Parathyroid adenoma (tissue), 2 donors: ENCODE measurements at regions not wholly inside any gene's neighbourhood (a gene's known extent, or its start where the extent isn't known, plus 50 kb on each side); places are given as distances from the start of the nearest gene placed in this dataset.

Experiments used
- H2AFZ ChIP-seq: fragments of 300-600 bp; sonication (generic); one replicate; pipeline ENCODE4 v1.7.0; 2017; ENCODE audit warnings: antibody characterized with exemption, mild to moderate bottlenecking
- H3K27ac ChIP-seq: fragments of 300-600 bp; sonication (generic); one replicate; pipeline ENCODE4 v1.7.0; 2017
- H3K27me3 ChIP-seq: fragments of 300-600 bp; sonication (generic); one replicate; pipeline ENCODE4 v1.7.0; 2017; ENCODE audit warnings: low read length; ENCODE audit not compliant: control insufficient read depth, insufficient read depth
- H3K36me3 ChIP-seq: fragments of 300-600 bp; sonication (generic); one replicate; pipeline ENCODE4 v1.7.0; 2017; ENCODE audit warnings: low read length; ENCODE audit not compliant: control insufficient read depth, insufficient read depth
- H3K4me1 ChIP-seq: fragments of 300-600 bp; sonication (generic); one replicate; pipeline ENCODE4 v1.7.0; 2017; ENCODE audit warnings: control low read depth
- H3K4me2 ChIP-seq: fragments of 300-600 bp; sonication (generic); one replicate; pipeline ENCODE4 v1.7.0; 2017; ENCODE audit warnings: low read length
- H3K4me3 ChIP-seq: fragments of 300-600 bp; sonication (generic); one replicate; pipeline ENCODE4 v1.7.0; 2017; ENCODE audit warnings: low read depth, low read length
- H3K79me2 ChIP-seq: fragments of 300-600 bp; sonication (generic); one replicate; pipeline ENCODE4 v1.7.0; 2017; ENCODE audit warnings: control low read depth
- H3K9ac ChIP-seq: fragments of 300-600 bp; sonication (generic); one replicate; pipeline ENCODE4 v1.7.0; 2017; ENCODE audit warnings: mild to moderate bottlenecking
- H3K9me3 ChIP-seq: fragments of 300-600 bp; sonication (generic); one replicate; pipeline ENCODE4 v1.7.0; 2017; ENCODE audit warnings: low read length; ENCODE audit not compliant: control insufficient read depth
- TF ChIP-seq, protein P1 (sequence below): fragments of 300-600 bp; sonication (generic); IDR thresholded peaks from one replicate; pipeline ENCODE4 v1.7.0; 2017; ENCODE audit warnings: antibody characterized with exemption, mild to moderate bottlenecking
- donor health status: primary hyperparathyroidism.

GRCh38 chr5:61949679-61950435 is 356.1 kb upstream of the KIF2A start:
- TF ChIP-seq, protein P1, sequence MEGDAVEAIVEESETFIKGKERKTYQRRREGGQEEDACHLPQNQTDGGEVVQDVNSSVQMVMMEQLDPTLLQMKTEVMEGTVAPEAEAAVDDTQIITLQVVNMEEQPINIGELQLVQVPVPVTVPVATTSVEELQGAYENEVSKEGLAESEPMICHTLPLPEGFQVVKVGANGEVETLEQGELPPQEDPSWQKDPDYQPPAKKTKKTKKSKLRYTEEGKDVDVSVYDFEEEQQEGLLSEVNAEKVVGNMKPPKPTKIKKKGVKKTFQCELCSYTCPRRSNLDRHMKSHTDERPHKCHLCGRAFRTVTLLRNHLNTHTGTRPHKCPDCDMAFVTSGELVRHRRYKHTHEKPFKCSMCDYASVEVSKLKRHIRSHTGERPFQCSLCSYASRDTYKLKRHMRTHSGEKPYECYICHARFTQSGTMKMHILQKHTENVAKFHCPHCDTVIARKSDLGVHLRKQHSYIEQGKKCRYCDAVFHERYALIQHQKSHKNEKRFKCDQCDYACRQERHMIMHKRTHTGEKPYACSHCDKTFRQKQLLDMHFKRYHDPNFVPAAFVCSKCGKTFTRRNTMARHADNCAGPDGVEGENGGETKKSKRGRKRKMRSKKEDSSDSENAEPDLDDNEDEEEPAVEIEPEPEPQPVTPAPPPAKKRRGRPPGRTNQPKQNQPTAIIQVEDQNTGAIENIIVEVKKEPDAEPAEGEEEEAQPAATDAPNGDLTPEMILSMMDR, result no peak
- no peaks in the 10 kb centered on the region for H3K36me3 ChIP-seq
- H3K4me2 ChIP-seq, result no peak overlapping the region
- H3K27me3 ChIP-seq, result no peaks in the 10 kb centered on the region
- H3K79me2 ChIP-seq, result no peaks in the 10 kb centered on the region
- H3K4me3 ChIP-seq, result no peak overlapping the region
- H3K4me1 ChIP-seq, result no peaks in the 10 kb centered on the region
- no peak overlapping the region for H3K9ac ChIP-seq
- H3K9me3 ChIP-seq, result no peaks in the 10 kb centered on the region
- H2AFZ ChIP-seq, result no peak overlapping the region
- no peak overlapping the region for H3K27ac ChIP-seq

DNA sequence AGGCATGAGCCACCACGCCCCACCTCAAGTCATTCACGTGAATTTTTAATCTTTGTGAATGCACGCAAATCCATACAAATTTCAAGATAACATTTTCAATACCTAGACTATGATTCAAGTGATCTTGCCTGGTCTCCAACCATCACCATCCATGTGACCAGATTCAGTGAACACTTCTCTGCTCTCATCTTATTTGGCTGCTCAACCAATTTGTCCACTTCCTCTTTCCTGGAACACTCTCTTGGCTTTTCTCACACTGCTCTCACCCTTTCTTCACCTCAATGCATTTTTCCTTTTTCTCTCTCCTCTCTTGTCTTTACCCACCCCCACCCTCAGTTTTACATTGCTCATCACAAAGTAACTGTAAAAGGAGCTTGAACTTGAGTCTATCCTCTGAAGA is 354.7 kb upstream of the KIF2A start:
- Histone ChIP-seq H3K4me1 (no peaks in the 10 kb centered on the region), H3K27me3 (no peaks in the 10 kb centered on the region), H2AFZ (no peak overlapping the region), H3K36me3 (no peaks in the 10 kb centered on the region), H3K4me3 (no peak overlapping the region), H3K9ac (no peak overlapping the region), H3K27ac (no peak overlapping the region), H3K79me2 (no peaks in the 10 kb centered on the region), H3K4me2 (no peak overlapping the region), H3K9me3 (no peaks in the 10 kb centered on the region)
- TF ChIP-seq, protein P1, result no peak

GRCh38 chr5:61953913-61954312 is 352.1 kb upstream of the KIF2A start:
- H3K27me3 ChIP-seq, result no peaks in the 10 kb centered on the region
- H3K4me2 ChIP-seq, result no peak overlapping the region
- H3K36me3 ChIP-seq, result no peaks in the 10 kb centered on the region
- no peaks in the 10 kb centered on the region for H3K4me1 ChIP-seq
- H3K79me2 ChIP-seq, result no peaks in the 10 kb centered on the region
- no peak overlapping the region for H2AFZ ChIP-seq
- TF ChIP-seq, protein P1, result no peak
- H3K27ac ChIP-seq, result no peak overlapping the region
- H3K9ac ChIP-seq, result no peak overlapping the region
- H3K9me3 ChIP-seq, result no peaks in the 10 kb centered on the region
- H3K4me3 ChIP-seq, result no peak overlapping the region

- Histone ChIP-seq H3K4me1 (no peaks in the 10 kb centered on the region), H3K9ac (no peak overlapping the region)
- TF ChIP-seq, protein P1, result no peak
Measured at GRCh38 chr5:61964201-61964600, 341.8 kb upstream of the KIF2A start.

DNA sequence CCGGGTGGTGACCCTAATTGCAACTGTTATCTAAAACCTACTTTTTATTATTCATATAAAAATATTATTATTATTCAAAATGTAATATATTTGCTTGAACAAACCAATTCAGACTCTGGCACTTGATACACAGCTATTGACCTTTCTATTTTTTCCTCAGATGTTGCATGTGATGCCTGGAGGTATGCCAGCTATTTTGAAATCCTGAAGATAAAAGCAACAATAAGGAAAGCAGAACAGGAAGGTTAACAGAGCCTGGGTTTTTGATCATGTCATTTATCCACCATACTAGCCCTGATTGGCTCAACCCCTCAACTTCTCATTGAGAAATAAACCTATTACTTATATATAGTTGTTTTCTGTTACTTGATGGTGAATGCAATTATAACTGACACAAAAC is 340.9 kb upstream of the KIF2A start:
- Histone ChIP-seq H3K4me2 (no peak overlapping the region), H3K4me1 (no peaks in the 10 kb centered on the region), H3K36me3 (no peaks in the 10 kb centered on the region), H3K27ac (no peak overlapping the region), H3K9me3 (no peaks in the 10 kb centered on the region), H2AFZ (no peak overlapping the region), H3K9ac (no peak overlapping the region), H3K27me3 (no peaks in the 10 kb centered on the region), H3K79me2 (no peaks in the 10 kb centered on the region), H3K4me3 (no peak overlapping the region)
- TF ChIP-seq, protein P1, result no peak

More at GRCh38 chr5:61964201-61964600, 341.8 kb upstream of the KIF2A start:
- Histone ChIP-seq H3K4me3 (no peak overlapping the region), H3K27me3 (no peaks in the 10 kb centered on the region), H3K4me2 (no peak overlapping the region), H3K36me3 (no peaks in the 10 kb centered on the region), H3K27ac (no peak overlapping the region), H2AFZ (no peak overlapping the region), H3K9me3 (no peaks in the 10 kb centered on the region), H3K79me2 (no peaks in the 10 kb centered on the region)
